ENCODE measurements at regions not wholly inside any gene's neighbourhood (a gene's known extent, or its start where the extent isn't known, plus 50 kb on each side); places are given as distances from the start of the nearest gene placed in this dataset.

DNA sequence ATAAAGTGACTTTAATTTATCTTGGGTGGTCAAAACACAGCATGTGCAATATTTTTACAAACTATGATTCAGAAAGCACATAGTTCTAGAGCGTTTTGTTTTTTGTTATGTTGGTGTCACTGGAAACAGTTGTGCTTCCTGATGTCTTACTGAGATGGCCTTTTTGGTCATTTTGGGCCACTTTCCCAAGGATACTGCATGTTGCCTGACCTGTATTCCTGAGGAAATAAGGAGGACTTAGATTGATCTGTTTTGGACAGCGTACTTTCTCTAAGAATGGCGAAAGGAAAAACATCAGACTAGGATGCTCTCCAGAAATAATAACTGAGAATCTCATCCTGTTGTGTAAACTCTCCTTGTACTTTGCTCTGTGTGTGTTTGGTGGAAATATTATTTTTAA is 451.2 kb downstream of the USP25 start:
- H3K9me3 Mint-ChIP-seq, result no peaks in the 10 kb centered on the region
- ChIA-PET POLR2A (no interaction called here), CTCF (no interaction called here)
- H3K36me3 Mint-ChIP-seq (ENCODE audit: low read depth), result no peaks in the 10 kb centered on the region
- no peak for DNase-seq
- TF ChIP-seq, protein P1, sequence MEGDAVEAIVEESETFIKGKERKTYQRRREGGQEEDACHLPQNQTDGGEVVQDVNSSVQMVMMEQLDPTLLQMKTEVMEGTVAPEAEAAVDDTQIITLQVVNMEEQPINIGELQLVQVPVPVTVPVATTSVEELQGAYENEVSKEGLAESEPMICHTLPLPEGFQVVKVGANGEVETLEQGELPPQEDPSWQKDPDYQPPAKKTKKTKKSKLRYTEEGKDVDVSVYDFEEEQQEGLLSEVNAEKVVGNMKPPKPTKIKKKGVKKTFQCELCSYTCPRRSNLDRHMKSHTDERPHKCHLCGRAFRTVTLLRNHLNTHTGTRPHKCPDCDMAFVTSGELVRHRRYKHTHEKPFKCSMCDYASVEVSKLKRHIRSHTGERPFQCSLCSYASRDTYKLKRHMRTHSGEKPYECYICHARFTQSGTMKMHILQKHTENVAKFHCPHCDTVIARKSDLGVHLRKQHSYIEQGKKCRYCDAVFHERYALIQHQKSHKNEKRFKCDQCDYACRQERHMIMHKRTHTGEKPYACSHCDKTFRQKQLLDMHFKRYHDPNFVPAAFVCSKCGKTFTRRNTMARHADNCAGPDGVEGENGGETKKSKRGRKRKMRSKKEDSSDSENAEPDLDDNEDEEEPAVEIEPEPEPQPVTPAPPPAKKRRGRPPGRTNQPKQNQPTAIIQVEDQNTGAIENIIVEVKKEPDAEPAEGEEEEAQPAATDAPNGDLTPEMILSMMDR (IDR thresholded peaks at IDR 0.05), result no peak
- no peak overlapping the region for H3K4me3 Mint-ChIP-seq
- no peaks in the 10 kb centered on the region for H3K27me3 Mint-ChIP-seq
- ATAC-seq, result no peak
- no peaks in the 10 kb centered on the region for H3K4me1 Mint-ChIP-seq (ENCODE audit: low read depth)
- H3K27ac Mint-ChIP-seq, result no peak overlapping the region
- intact Hi-C loops (cut with micrococcal nuclease), result no loop called here

DNA sequence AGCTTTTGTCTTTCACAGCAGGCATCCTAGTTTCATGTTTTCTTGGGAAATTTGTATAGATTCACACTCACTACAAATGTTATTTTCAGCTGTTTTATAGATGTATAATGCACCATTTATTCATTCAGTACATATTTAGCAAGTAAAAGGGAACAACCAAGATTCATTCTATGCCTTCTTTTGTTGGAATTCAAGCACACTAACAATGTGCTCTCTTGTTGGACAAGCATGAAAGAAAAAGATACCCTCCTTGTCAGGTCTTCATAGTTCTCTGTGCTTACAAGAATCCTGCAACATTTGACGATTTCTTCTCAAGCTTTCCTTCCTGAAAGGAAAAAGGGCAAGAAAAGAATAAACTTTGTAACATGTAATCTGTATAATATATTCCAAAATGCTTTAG is 456.0 kb downstream of the USP25 start:
- peaks cover 5% of the 10 kb centered on the region for H3K9me3 Mint-ChIP-seq
- ChIA-PET POLR2A (no interaction called here), CTCF (interaction anchor here (0.8 kb wide), 1 partner anchor 10 kb away, joined by 4 read pairs; no protein-coding TSS in a partner anchor)
- intact Hi-C loops (cut with micrococcal nuclease), result no loop called here
- no peaks in the 10 kb centered on the region for H3K36me3 Mint-ChIP-seq (ENCODE audit: low read depth)
- DNase-seq, result no peak
- no peak for ATAC-seq
- no peak overlapping the region for H3K4me3 Mint-ChIP-seq
- H3K27ac Mint-ChIP-seq, result no peak overlapping the region
- no peaks in the 10 kb centered on the region for H3K4me1 Mint-ChIP-seq (ENCODE audit: low read depth)
- no peaks in the 10 kb centered on the region for H3K27me3 Mint-ChIP-seq
- TF ChIP-seq, protein P1 (IDR thresholded peaks at IDR 0.05), result no peak

DNA sequence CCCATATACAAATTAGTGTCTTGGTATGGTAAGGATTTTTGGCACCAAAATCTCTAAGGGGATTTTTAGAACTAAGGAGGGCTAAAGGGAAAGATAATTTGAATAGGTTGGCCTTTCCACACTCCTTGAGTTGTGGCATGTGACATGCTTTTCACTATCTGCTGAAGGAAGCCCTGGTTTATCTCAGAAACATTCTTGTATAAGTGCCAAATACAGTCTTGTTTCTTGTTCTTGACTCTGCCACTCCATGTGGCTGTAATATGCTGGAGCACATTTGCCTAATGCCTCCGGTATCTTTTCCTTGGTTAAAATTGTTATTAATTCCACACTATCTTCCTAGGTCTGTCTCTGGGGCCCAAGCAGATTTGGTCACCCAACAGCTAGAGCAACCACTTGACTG is 457.0 kb downstream of the USP25 start:
- no peaks in the 10 kb centered on the region for H3K27me3 Mint-ChIP-seq
- no peak for DNase-seq

DNA sequence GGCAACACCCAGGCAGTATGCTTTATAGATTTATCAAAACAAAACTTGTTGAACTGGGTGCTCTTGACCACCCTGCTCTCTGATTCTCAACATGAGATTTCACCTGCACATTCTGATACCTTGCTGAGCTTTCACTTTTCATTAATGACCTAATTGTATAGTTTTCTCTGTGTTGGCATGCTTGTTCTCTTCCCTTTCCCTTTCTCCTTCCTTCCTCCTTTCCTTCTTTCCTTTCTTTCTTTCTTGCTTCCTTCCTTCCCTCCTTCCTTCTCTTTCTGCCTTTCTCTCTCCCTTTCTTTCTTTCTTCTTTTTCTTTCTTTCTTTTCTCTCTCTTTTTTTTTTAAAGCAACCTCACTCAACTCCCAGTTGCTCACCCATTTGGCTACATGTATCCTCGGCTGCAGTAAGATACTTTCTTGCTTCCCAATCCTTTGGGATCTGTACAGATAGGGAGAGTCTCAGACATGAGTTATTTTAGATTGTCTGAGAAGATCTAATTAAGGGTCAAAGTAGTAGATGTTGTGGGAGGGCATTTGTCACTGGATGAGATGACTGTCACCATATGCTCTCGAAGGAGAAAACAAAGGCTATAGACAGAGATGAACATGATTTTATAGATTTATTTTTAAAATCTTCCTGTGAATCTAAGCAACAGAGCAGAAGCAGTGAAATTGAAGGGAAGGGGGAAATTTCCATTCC is 458.0 kb downstream of the USP25 start:
- peaks cover 6% of the 10 kb centered on the region for H3K9me3 Mint-ChIP-seq
- H3K4me1 Mint-ChIP-seq (ENCODE audit: low read depth), result no peaks in the 10 kb centered on the region
- no peaks in the 10 kb centered on the region for H3K27me3 Mint-ChIP-seq
- H3K4me3 Mint-ChIP-seq, result no peak overlapping the region
- DNase-seq (no peak), ATAC-seq (no peak)
- CTCF ChIA-PET, result interaction anchor here (0.7 kb wide), 1 partner anchor 11 kb away, joined by 3 read pairs; no protein-coding TSS in a partner anchor
- intact Hi-C loops (cut with micrococcal nuclease), result no loop called here
- no peaks in the 10 kb centered on the region for H3K36me3 Mint-ChIP-seq (ENCODE audit: low read depth)
- POLR2A ChIA-PET, result no interaction called here
- H3K27ac Mint-ChIP-seq, result no peak overlapping the region
- TF ChIP-seq, protein P1 (IDR thresholded peaks at IDR 0.05), result no peak

More for the DNA sequence above, 457.0 kb downstream of the USP25 start:
- intact Hi-C loops (cut with micrococcal nuclease), result no loop called here
- no peak overlapping the region for H3K4me3 Mint-ChIP-seq
- ATAC-seq, result no peak
- ChIA-PET POLR2A (no interaction called here), CTCF (interaction anchor here (0.7 to 0.8 kb wide), 2 partner anchors 9 to 10 kb away, joined by 3 to 4 read pairs; no protein-coding TSS in a partner anchor)
- peaks cover 6% of the 10 kb centered on the region for H3K9me3 Mint-ChIP-seq
- H3K27ac Mint-ChIP-seq, result no peak overlapping the region
- no peaks in the 10 kb centered on the region for H3K4me1 Mint-ChIP-seq (ENCODE audit: low read depth)
- H3K36me3 Mint-ChIP-seq (ENCODE audit: low read depth), result no peaks in the 10 kb centered on the region
- TF ChIP-seq, protein P1 (IDR thresholded peaks at IDR 0.05), result no peak

DNA sequence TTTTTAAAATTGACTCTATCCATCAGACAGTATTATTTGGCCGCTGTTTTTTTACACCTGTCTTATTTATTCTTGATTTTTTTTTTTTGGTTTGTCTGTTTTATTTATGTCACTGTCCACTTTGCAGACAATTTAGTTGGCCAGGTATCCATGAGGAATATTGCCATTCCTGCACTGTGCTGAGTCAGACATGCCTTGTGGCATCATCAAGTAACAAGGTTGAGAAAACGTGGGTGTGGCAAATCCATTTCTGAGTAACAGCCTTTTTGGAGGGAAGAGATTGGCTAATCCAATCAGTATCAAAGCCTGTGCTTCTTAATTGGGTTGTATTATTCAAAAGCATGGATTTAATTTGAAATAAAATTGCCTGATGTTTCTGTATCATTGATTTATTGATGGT is 463.1 kb downstream of the USP25 start:
- no peak overlapping the region for H3K27ac Mint-ChIP-seq
- ATAC-seq (no peak), DNase-seq (no peak)
- intact Hi-C loops (cut with micrococcal nuclease), result no loop called here
- no peaks in the 10 kb centered on the region for H3K36me3 Mint-ChIP-seq (ENCODE audit: low read depth)
- H3K4me1 Mint-ChIP-seq (ENCODE audit: low read depth), result peaks cover 4% of the 10 kb centered on the region
- ChIA-PET POLR2A (no interaction called here), CTCF (no interaction called here)
- peaks cover 6% of the 10 kb centered on the region for H3K9me3 Mint-ChIP-seq
- peaks cover 1% of the 10 kb centered on the region for H3K27me3 Mint-ChIP-seq
- no peak overlapping the region for H3K4me3 Mint-ChIP-seq
- TF ChIP-seq, protein P1 (IDR thresholded peaks at IDR 0.05), result no peak
